ACC112 (cell line): ENCODE measurements at regions not wholly inside any gene's neighbourhood (a gene's known extent, or its start where the extent isn't known, plus 50 kb on each side); places are given as distances from the start of the nearest gene placed in this dataset.

Experiments used
- H2AFZ ChIP-seq: fragments of 200-600 bp; sonication (generic); one replicate; pipeline ENCODE4 v1.6.0; 2017; ENCODE audit warnings: antibody characterized with exemption, low read length; ENCODE audit not compliant: unreplicated experiment
- H3K27ac ChIP-seq: fragments of 200-600 bp; sonication (generic); 2 replicates; pipeline ENCODE4 v1.5.1; 2014; ENCODE audit warnings: low read depth, mild to moderate bottlenecking, antibody characterized with exemption, low read length, moderate library complexity
- H3K27me3 ChIP-seq: fragments of 200-600 bp; sonication (generic); 2 replicates; pipeline ENCODE4 v1.6.1; 2014; ENCODE audit warnings: mild to moderate bottlenecking, antibody characterized with exemption, low read length, moderate library complexity, mixed read lengths; ENCODE audit not compliant: insufficient read depth
- H3K36me3 ChIP-seq: fragments of 200-600 bp; sonication (generic); 2 replicates; pipeline ENCODE4 v1.6.1; 2016; ENCODE audit warnings: mild to moderate bottlenecking, antibody characterized with exemption, low read length, moderate library complexity, mixed read lengths; ENCODE audit not compliant: insufficient read depth
- H3K4me1 ChIP-seq: fragments of 200-600 bp; sonication (generic); one replicate; pipeline ENCODE4 v1.6.1; 2016; ENCODE audit warnings: low read length, mixed read lengths; ENCODE audit not compliant: insufficient read depth, unreplicated experiment, control insufficient read depth
- H3K4me3 ChIP-seq: fragments of 200-600 bp; sonication (generic); 2 replicates; pipeline ENCODE4 v1.5.1; 2014; ENCODE audit warnings: mild to moderate bottlenecking, low read depth, low read length
- H3K79me2 ChIP-seq: fragments of 200-600 bp; sonication (generic); one replicate; pipeline ENCODE4 v1.6.0; 2016; ENCODE audit warnings: low read length; ENCODE audit not compliant: control insufficient read depth, unreplicated experiment, insufficient read depth

- no peaks in the 10 kb centered on the region for H3K4me1 ChIP-seq
- no peak overlapping the region for H3K4me3 ChIP-seq
- no peak overlapping the region for H3K27ac ChIP-seq
- no peak overlapping the region for H2AFZ ChIP-seq
- H3K36me3 ChIP-seq, result no peaks in the 10 kb centered on the region
- H3K27me3 ChIP-seq, result no peaks in the 10 kb centered on the region
- no peaks in the 10 kb centered on the region for H3K79me2 ChIP-seq
Observed at GRCh38 chr11:128327274-128327673, 260.1 kb downstream of the ETS1 start.

- Histone ChIP-seq H3K4me3 (no peak overlapping the region), H3K27me3 (no peaks in the 10 kb centered on the region), H3K4me1 (no peaks in the 10 kb centered on the region), H3K79me2 (no peaks in the 10 kb centered on the region), H2AFZ (no peak overlapping the region), H3K27ac (no peak overlapping the region), H3K36me3 (no peaks in the 10 kb centered on the region)
Observed at GRCh38 chr11:128326791-128327190, 260.6 kb downstream of the ETS1 start.

GRCh38 chr11:128324531-128325141 is 262.7 kb downstream of the ETS1 start:
- H3K4me1 ChIP-seq, result no peaks in the 10 kb centered on the region
- H2AFZ ChIP-seq, result no peak overlapping the region
- no peaks in the 10 kb centered on the region for H3K36me3 ChIP-seq
- no peak overlapping the region for H3K27ac ChIP-seq
- no peaks in the 10 kb centered on the region for H3K79me2 ChIP-seq
- H3K4me3 ChIP-seq, result no peak overlapping the region
- no peaks in the 10 kb centered on the region for H3K27me3 ChIP-seq

GRCh38 chr11:128324051-128324481 is 263.3 kb downstream of the ETS1 start:
- no peaks in the 10 kb centered on the region for H3K36me3 ChIP-seq

GRCh38 chr11:128323381-128323780 is 264.0 kb downstream of the ETS1 start:
- no peaks in the 10 kb centered on the region for H3K79me2 ChIP-seq
- no peak overlapping the region for H2AFZ ChIP-seq
- H3K27ac ChIP-seq, result no peak overlapping the region
- no peaks in the 10 kb centered on the region for H3K27me3 ChIP-seq
- H3K4me1 ChIP-seq, result no peaks in the 10 kb centered on the region
- H3K36me3 ChIP-seq, result no peaks in the 10 kb centered on the region
- H3K4me3 ChIP-seq, result no peak overlapping the region

More at GRCh38 chr11:128324051-128324481, 263.3 kb downstream of the ETS1 start:
- H3K4me3 ChIP-seq, result no peak overlapping the region
- H3K27ac ChIP-seq, result no peak overlapping the region
- no peaks in the 10 kb centered on the region for H3K4me1 ChIP-seq
- H3K79me2 ChIP-seq, result no peaks in the 10 kb centered on the region
- H2AFZ ChIP-seq, result no peak overlapping the region
- H3K27me3 ChIP-seq, result no peaks in the 10 kb centered on the region

- no peak overlapping the region for H3K4me3 ChIP-seq
- H3K27me3 ChIP-seq, result no peaks in the 10 kb centered on the region
- no peaks in the 10 kb centered on the region for H3K36me3 ChIP-seq
- H2AFZ ChIP-seq, result no peak overlapping the region
- H3K4me1 ChIP-seq, result no peaks in the 10 kb centered on the region
- H3K27ac ChIP-seq, result no peak overlapping the region
- no peaks in the 10 kb centered on the region for H3K79me2 ChIP-seq
Observed at GRCh38 chr11:128318856-128319474, 268.4 kb downstream of the ETS1 start.

- H3K36me3 ChIP-seq, result no peaks in the 10 kb centered on the region
- H3K27me3 ChIP-seq, result no peaks in the 10 kb centered on the region
- H3K4me1 ChIP-seq, result no peaks in the 10 kb centered on the region
- no peak overlapping the region for H2AFZ ChIP-seq
- H3K79me2 ChIP-seq, result no peaks in the 10 kb centered on the region
- H3K4me3 ChIP-seq, result no peak overlapping the region
- H3K27ac ChIP-seq, result no peak overlapping the region
Observed at GRCh38 chr11:128316541-128317227, 270.7 kb downstream of the ETS1 start.

- Histone ChIP-seq H3K79me2 (no peaks in the 10 kb centered on the region), H3K4me3 (no peak overlapping the region), H2AFZ (no peak overlapping the region), H3K4me1 (no peaks in the 10 kb centered on the region), H3K27me3 (no peaks in the 10 kb centered on the region), H3K36me3 (no peaks in the 10 kb centered on the region), H3K27ac (no peak overlapping the region)
Observed at GRCh38 chr11:128315933-128316332, 271.4 kb downstream of the ETS1 start.

- Histone ChIP-seq H3K79me2 (no peaks in the 10 kb centered on the region), H2AFZ (no peak overlapping the region), H3K27ac (no peak overlapping the region), H3K4me1 (no peaks in the 10 kb centered on the region), H3K36me3 (no peaks in the 10 kb centered on the region), H3K4me3 (no peak overlapping the region), H3K27me3 (no peaks in the 10 kb centered on the region)
Observed at GRCh38 chr11:128313931-128314330, 273.4 kb downstream of the ETS1 start.

GRCh38 chr11:128311742-128312719 is 275.3 kb downstream of the ETS1 start:
- Histone ChIP-seq H3K4me3 (no peak overlapping the region), H3K27ac (no peak overlapping the region), H2AFZ (no peak overlapping the region), H3K79me2 (no peaks in the 10 kb centered on the region), H3K36me3 (no peaks in the 10 kb centered on the region), H3K4me1 (no peaks in the 10 kb centered on the region), H3K27me3 (no peaks in the 10 kb centered on the region)
